K562 (cell line): ENCODE measurements at regions not wholly inside any gene's neighbourhood (a gene's known extent, or its start where the extent isn't known, plus 50 kb on each side); places are given as distances from the start of the nearest gene placed in this dataset.

Experiments
- ATAC-seq: fragments of 200-7000 bp; cut with Tn5 transposase; 3 replicates; pipeline ENCODE4 v1.9.1; 2020; ENCODE audit warnings: moderate library complexity
- BruUV-seq: library from RNA; stranded (reverse); fragments of 400-500 nt; replicated peaks from 2 replicates; lab custom pipeline; 2021; lab: Mats Ljungman, UMichigan
- CTCF ChIA-PET: fragments of 300-600 bp; formaldehyde crosslinking; extraction: SDS; loops from one replicate; lab custom pipeline; 2021; ENCODE audit warnings: low intra/inter-chr PET ratio; lab: Yijun Ruan, JAX
- POLR2A ChIA-PET: fragments of 300-600, 350-650 bp; sonication (Branson Sonifier 250); formaldehyde crosslinking; extraction: SDS; loops from one replicate; lab custom pipeline; 2021; ENCODE audit warnings: antibody characterized with exemption, inconsistent platforms; lab: Yijun Ruan, JAX
- DNase-seq, 4 experiments: peaks; one replicate each; pipeline versions ENCODE4 v3.0.0 to v3.0.0-alpha.2; 2011 to 2018; ENCODE audit warnings: low spot score in 3 of 4, mixed read lengths in 3 of 4; ENCODE audit errors: extremely low read depth in 1 of 4
- FAIRE-seq: peaks from 2 replicates; lab custom pipeline; 2011; peaks lifted over from hg19 to GRCh38; lab: Jason Lieb, UNC
- H2AFZ ChIP-seq: 2 replicates; pipeline ENCODE4 v1.6.0; 2011; ENCODE audit warnings: low read depth, low read length, control low read depth, inconsistent platforms
- H3K27ac ChIP-seq: fragments of 200-600 bp; 3 replicates; pipeline ENCODE4 v1.8.0; 2011; ENCODE audit warnings: low read depth, mild to moderate bottlenecking, control low read depth, inconsistent platforms, low read length, moderate library complexity, mixed read lengths; ENCODE audit errors: extremely low read depth
- H3K27me3 ChIP-seq, 2 experiments: fragments of 300-600 bp in 1 of 2; 2 replicates in 1 of 2; 3 replicates in 1 of 2; pipeline versions ENCODE4 v1.6.0 to v1.8.0; 2011; ENCODE audit warnings: inconsistent platforms in 2 of 2, low read length in 2 of 2, mild to moderate bottlenecking in 1 of 2, mixed read lengths in 1 of 2, moderate library complexity in 1 of 2; ENCODE audit not compliant: control insufficient read depth in 2 of 2, insufficient read depth in 2 of 2
- H3K36me3 ChIP-seq: fragments of 300-600 bp; 3 replicates; pipeline ENCODE4 v1.8.0; 2011; ENCODE audit warnings: mild to moderate bottlenecking, low read length, inconsistent platforms; ENCODE audit not compliant: control insufficient read depth, insufficient read depth
- H3K4me1 ChIP-seq, 2 experiments: fragments of 200-600 bp in 1 of 2; replicated peaks in 1 of 2; 2 replicates in 1 of 2; 3 replicates in 1 of 2; pipeline versions ENCODE4 v1.5.1 to v1.8.0; 2011; ENCODE audit warnings: inconsistent platforms in 2 of 2, low read length in 2 of 2, mild to moderate bottlenecking in 1 of 2, mixed read lengths in 1 of 2, moderate library complexity in 1 of 2; ENCODE audit not compliant: control insufficient read depth in 2 of 2, insufficient read depth in 2 of 2
- H3K4me2 ChIP-seq: 2 replicates; pipeline ENCODE4 v1.6.1; 2011; ENCODE audit warnings: low read length, control low read depth, inconsistent platforms, mixed read lengths; ENCODE audit not compliant: insufficient read depth
- H3K4me3 ChIP-seq: fragments of 200-600 bp; sonication (generic), shearing (Covaris generic); 2 replicates; pipeline ENCODE4 v1.5.1; 2016; ENCODE audit warnings: control low read depth, inconsistent platforms
- H3K79me2 ChIP-seq: fragments of 200-600 bp; 3 replicates; pipeline ENCODE4 v1.8.0; 2011; ENCODE audit warnings: low read length, inconsistent platforms; ENCODE audit not compliant: control insufficient read depth, insufficient read depth
- H3K9ac ChIP-seq, 2 experiments: 2 replicates each; pipeline versions ENCODE4 v1.6.0 to v1.6.1; 2011; ENCODE audit warnings: low read depth in 2 of 2, low read length in 2 of 2, control low read depth in 1 of 2, inconsistent platforms in 1 of 2, mild to moderate bottlenecking in 1 of 2, mixed read lengths in 1 of 2; ENCODE audit not compliant: insufficient read depth in 1 of 2
- H3K9me1 ChIP-seq: one replicate; pipeline ENCODE4 v1.6.0; 2011; ENCODE audit warnings: inconsistent platforms, mild to moderate bottlenecking, low read length, moderate library complexity; ENCODE audit not compliant: control insufficient read depth, insufficient read depth
- H3K9me3 ChIP-seq: replicated peaks from 2 replicates; pipeline ENCODE4 v1.5.1; 2011; ENCODE audit warnings: low read depth, low read length, inconsistent platforms; ENCODE audit not compliant: control insufficient read depth, insufficient read depth
- H4K20me1 ChIP-seq: replicated peaks from 2 replicates; pipeline ENCODE4 v1.6.1; 2011; ENCODE audit warnings: low read length, inconsistent platforms, mixed read lengths; ENCODE audit not compliant: control insufficient read depth, insufficient read depth
- CEBPB ChIP-seq: fragments of 450-650 bp; IDR thresholded peaks from 2 replicates; pipeline ENCODE4 v1.6.1; 2016; ENCODE audit warnings: missing genetic modification characterization, missing compliant biosample characterization
- DIDO1 ChIP-seq: fragments of 450-650 bp; IDR thresholded peaks from 2 replicates; pipeline ENCODE4 v1.6.1; 2016; ENCODE audit warnings: low read depth, missing biosample characterization, missing genetic modification characterization
- PTRF ChIP-seq: fragments of 450-650 bp; IDR thresholded peaks from 2 replicates; pipeline ENCODE4 v1.6.1; 2016; ENCODE audit warnings: mild to moderate bottlenecking, missing genetic modification characterization, missing compliant biosample characterization
- SIN3B ChIP-seq: fragments of 450-650 bp; IDR thresholded peaks from 2 replicates; pipeline ENCODE4 v1.6.1; 2017; ENCODE audit warnings: low read depth, mild to moderate bottlenecking, moderate library complexity
- SMAD2 ChIP-seq: fragments of 150-350 bp; IDR thresholded peaks from 2 replicates; pipeline ENCODE4 v1.6.1; 2014; ENCODE audit warnings: low read depth, mild to moderate bottlenecking, low read length
- SREBF1 ChIP-seq: fragments of 150-350 bp; IDR thresholded peaks from 2 replicates; pipeline ENCODE4 v1.6.1; 2014; ENCODE audit warnings: antibody characterized with exemption, low read depth, low read length, borderline replicate concordance
- SRF ChIP-seq, 2 experiments: fragments of 250-450, 450-650 bp in 1 of 2; sonication (Bioruptor Pico) in 1 of 2; sonication (generic) in 1 of 2; formaldehyde crosslinking; IDR thresholded peaks; 2 replicates each; pipeline versions ENCODE4 v1.5.0 to v1.5.1; 2020 to 2022; ENCODE audit warnings: mild to moderate bottlenecking in 1 of 2, missing genetic modification reagents in 1 of 2
- TSC22D4 ChIP-seq: fragments of 450-650 bp; IDR thresholded peaks from 2 replicates; pipeline ENCODE4 v1.6.1; 2016; ENCODE audit warnings: missing genetic modification characterization, missing biosample characterization, control low read depth
- ZNF717 ChIP-seq: fragments of 250-450 bp; sonication (Bioruptor Pico); IDR thresholded peaks from 2 replicates; pipeline ENCODE4 v1.5.0; 2021
- WGBS: fragments of 100-300 bp; shearing (Covaris generic); methylation state at CpG from one replicate; pipeline ENCODE4 v1.1.6; 2016; ENCODE audit warnings: low coverage, mixed read lengths; ENCODE audit not compliant: insufficient coverage; ENCODE audit errors: missing lambda C conversion rate; 5-methylcytosine and 5-hydroxymethylcytosine counted together
- in situ Hi-C: fragments of 300-500 bp; cut with MboI; formaldehyde crosslinking; loops from 4 replicates; pipeline ENCODE4 v1.15.0; 2018; ENCODE audit warnings: inconsistent platforms, mixed read lengths
- intact Hi-C: fragments of 100-400 bp; cut with micrococcal nuclease; formaldehyde crosslinking; loops from 2 replicates; pipeline ENCODE4 v1.14.2; 2022
- TF ChIP-seq, protein P1 (sequence below): sonication (generic); formaldehyde crosslinking; IDR thresholded peaks from 2 replicates; pipeline ENCODE4 v1.8.1; 2022; ENCODE audit warnings: missing genetic modification reagents
- TF ChIP-seq, protein P2 (sequence below): fragments of 250-450 bp; sonication (Bioruptor Pico); IDR thresholded peaks from 2 replicates; pipeline ENCODE4 v1.5.0; 2021; ENCODE audit warnings: mild to moderate bottlenecking, moderate library complexity

DNA sequence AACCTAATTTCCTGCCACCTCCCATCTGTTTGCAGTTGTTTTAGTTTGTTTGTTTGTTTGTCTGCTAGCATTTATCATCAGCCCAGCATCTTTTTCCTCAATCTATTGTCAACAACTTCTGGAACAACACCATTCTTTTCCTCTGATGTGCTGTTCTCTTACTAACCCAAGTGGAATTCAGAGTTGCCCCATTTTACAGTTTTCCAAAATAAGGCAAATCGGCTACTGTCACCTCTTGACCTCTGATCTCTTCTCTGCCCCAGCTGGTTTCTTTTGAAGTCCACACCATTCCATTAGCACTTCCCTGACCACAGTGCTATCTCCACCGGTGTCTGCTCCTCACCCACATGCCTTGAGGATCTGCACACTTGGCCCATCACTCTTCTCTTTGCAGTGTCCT, 102.4 kb downstream of the EFNB2 start (continued):
- TF ChIP-seq SRF (CRISPR knock-in tag; IDR thresholded peaks at IDR 0.05) (no peak), SIN3B (no peak), ZNF717 (no peak), SMAD2 (no peak), SREBF1 (no peak), DIDO1 (tag) (no peak)
- TF ChIP-seq, protein P1, sequence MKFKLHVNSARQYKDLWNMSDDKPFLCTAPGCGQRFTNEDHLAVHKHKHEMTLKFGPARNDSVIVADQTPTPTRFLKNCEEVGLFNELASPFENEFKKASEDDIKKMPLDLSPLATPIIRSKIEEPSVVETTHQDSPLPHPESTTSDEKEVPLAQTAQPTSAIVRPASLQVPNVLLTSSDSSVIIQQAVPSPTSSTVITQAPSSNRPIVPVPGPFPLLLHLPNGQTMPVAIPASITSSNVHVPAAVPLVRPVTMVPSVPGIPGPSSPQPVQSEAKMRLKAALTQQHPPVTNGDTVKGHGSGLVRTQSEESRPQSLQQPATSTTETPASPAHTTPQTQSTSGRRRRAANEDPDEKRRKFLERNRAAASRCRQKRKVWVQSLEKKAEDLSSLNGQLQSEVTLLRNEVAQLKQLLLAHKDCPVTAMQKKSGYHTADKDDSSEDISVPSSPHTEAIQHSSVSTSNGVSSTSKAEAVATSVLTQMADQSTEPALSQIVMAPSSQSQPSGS (CRISPR knock-in tag) = no peak

DNA sequence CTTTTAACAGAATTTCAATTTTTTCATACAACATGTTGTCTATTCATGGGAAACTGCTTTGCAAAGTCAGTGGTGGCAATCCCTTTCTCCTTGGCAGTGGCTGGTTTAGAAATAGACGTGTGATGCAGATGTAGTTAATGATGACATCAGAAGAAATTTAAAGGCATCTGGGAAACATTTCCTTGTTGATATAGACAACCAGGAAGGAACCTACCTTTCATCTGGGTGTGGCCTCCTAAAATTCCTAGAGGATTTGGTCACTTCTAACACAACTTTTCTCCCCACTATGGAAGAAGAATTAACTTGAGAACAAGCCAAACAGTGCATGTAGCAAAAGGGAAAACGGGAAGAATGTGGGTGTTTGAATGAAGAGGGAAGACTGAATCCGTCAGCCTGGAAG, 102.8 kb downstream of the EFNB2 start:
- intact Hi-C loops (no loop called here), in situ Hi-C loops (no loop called here)
- no peaks in the 10 kb centered on the region for H3K27me3 ChIP-seq
- H3K36me3 ChIP-seq = no peaks in the 10 kb centered on the region
- no peak overlapping the region for H3K27ac ChIP-seq
- no peak overlapping the region for H3K4me2 ChIP-seq
- no peak for DNase-seq
- no peak overlapping the region for H3K9ac ChIP-seq
- no peak overlapping the region for H2AFZ ChIP-seq
- H3K9me1 ChIP-seq = no peaks in the 10 kb centered on the region
- H3K4me3 ChIP-seq = no peak overlapping the region
- H3K9me3 ChIP-seq = no peaks in the 10 kb centered on the region
- POLR2A ChIA-PET = no interaction called here
- no peak for FAIRE-seq
- no peaks in the 10 kb centered on the region for H3K4me1 ChIP-seq
- no peaks in the 10 kb centered on the region for H3K79me2 ChIP-seq
- WGBS = 7% methylated on average over 3 of the region's 3 CpGs
- H4K20me1 ChIP-seq = no peaks in the 10 kb centered on the region
- no peak for ATAC-seq
- BruUV-seq = no TSS peak
- CTCF ChIA-PET = no interaction called here
- TF ChIP-seq CEBPB (tag) (no peak), TSC22D4 (tag) (no peak), PTRF (tag) (no peak)
- TF ChIP-seq, protein P2, sequence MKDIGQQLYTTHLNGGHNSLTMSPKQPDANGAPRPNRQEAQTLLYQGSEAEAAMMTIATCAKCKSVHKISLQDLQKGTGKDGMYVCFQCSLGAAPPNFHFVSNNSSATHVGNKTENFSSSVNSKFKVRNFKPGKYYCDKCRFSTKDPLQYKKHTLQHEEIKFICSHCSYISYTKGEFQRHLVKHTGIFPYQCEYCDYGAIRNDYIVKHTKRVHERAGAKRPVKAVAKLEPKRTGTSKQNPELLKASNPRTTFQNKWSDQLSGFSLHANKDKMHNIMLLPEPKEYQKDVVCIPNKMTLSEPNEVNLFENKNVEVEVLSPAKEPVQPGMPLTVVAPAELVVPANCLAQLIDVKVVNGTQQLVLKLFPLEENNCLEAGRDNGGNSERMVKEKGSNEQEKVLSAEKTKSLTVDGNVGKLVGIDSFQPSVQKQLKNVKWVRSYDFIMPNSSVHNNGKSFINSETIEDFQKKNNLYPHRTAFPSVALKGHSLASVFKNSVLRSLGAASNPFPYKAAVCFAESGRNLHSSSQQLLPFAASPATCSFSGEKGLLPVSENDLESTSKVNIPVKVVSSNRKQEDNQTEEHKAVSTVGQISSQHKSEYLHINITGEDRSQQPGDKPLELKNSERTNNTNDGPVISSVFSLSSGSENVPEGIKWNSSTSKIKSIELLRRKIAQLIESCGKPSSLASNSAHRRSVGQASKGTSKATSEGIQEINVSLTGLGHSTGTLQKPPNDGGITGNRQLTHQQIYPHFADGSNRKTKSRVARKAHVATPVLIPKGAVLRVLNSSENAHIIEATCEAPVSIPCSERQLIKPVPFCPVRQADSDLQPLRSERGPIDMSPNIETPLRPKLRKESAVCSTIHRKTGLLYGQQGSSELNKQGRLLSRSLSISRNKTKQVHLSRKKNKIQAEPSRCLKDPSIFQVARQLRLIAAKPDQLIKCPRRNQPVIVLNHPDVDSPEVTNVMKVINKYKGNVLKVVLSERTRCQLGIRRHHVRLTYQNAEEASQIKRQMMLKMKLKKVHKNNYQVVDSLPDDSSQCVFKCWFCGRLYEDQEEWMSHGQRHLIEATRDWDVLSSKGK (CRISPR knock-in tag) = no peak
